ENCODE measurements at regions not wholly inside any gene's neighbourhood (a gene's known extent, or its start where the extent isn't known, plus 50 kb on each side); places are given as distances from the start of the nearest gene placed in this dataset.

- H3K4me3 ChIP-seq (ENCODE audit: low read depth, low read length), result no peak overlapping the region
- H3K9me3 ChIP-seq (ENCODE audit: severe bottlenecking), result no peaks in the 10 kb centered on the region
- no peaks in the 10 kb centered on the region for H3K36me3 ChIP-seq
- no peak for TF ChIP-seq CTCF (IDR thresholded peaks at IDR 0.05; ENCODE audit: low read depth, low read length)
- DNase-seq, result no peak
- no peak overlapping the region for H3K27ac ChIP-seq
- H3K27me3 ChIP-seq (ENCODE audit: insufficient read depth, low read depth, severe bottlenecking), result no peaks in the 10 kb centered on the region
Observed at GRCh38 chr1:240693844-240694243, 81.9 kb upstream of the GREM2 start.

DNA sequence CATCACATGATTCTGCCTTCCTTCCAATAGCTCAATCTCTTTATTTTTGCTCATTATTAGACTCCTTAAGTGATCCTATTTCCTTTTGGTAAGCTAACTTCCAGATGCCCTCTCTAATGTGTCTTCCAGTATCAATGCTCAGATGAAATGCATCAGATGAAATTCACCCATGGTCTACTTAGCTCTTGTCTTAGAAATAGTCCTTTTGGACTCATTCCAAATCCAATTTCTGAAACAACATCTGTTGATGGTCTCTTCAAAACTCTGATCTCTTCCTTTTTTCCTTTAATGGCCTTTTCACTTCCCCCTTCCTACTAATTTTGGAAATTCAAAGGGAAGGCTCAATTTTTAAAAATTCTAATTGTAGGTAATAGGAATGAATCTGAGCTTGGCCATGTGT, 81.1 kb upstream of the GREM2 start:
- Histone ChIP-seq H3K9me3 (ENCODE audit: severe bottlenecking) (no peaks in the 10 kb centered on the region), H3K4me3 (ENCODE audit: low read depth, low read length) (no peak overlapping the region), H3K27me3 (ENCODE audit: insufficient read depth, low read depth, severe bottlenecking) (no peaks in the 10 kb centered on the region), H3K36me3 (no peaks in the 10 kb centered on the region), H3K27ac (no peak overlapping the region)
- no peak for TF ChIP-seq CTCF (IDR thresholded peaks at IDR 0.05; ENCODE audit: low read depth, low read length)
- DNase-seq, result no peak

- no peaks in the 10 kb centered on the region for H3K36me3 ChIP-seq
- peak overlapping the region; percentile 44 for H3K4me3 ChIP-seq (ENCODE audit: low read depth, low read length)
- H3K9me3 ChIP-seq (ENCODE audit: severe bottlenecking), result no peaks in the 10 kb centered on the region
- peak; percentile 79 for DNase-seq
- TF ChIP-seq CTCF (IDR thresholded peaks at IDR 0.05; ENCODE audit: low read depth, low read length), result peak; percentile 97
- H3K27me3 ChIP-seq (ENCODE audit: insufficient read depth, low read depth, severe bottlenecking), result no peaks in the 10 kb centered on the region
- H3K27ac ChIP-seq, result no peak overlapping the region
Observed at GRCh38 chr1:240691909-240692705, 80.2 kb upstream of the GREM2 start.

DNA sequence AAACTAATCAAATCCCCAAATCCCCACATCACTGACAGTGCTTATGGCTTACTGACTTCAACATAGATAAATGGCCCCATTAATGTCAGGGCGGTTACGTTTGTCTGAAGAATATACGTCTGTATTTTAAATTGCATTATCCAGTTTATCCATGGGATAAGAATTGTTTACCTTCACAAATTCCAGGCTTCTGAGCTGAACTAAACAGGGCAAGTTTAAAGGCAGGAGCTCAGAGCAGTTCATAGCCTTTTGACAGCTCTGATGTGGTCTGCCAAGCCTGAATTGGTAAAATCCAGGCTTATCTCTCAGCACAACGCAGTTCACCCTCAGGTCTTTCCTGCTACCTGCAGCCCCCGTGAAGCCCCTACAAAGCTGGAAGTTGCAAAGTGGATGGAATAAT, 79.5 kb upstream of the GREM2 start:
- Histone ChIP-seq H3K36me3 (no peaks in the 10 kb centered on the region), H3K27ac (no peak overlapping the region), H3K27me3 (ENCODE audit: insufficient read depth, low read depth, severe bottlenecking) (no peaks in the 10 kb centered on the region), H3K9me3 (ENCODE audit: severe bottlenecking) (no peaks in the 10 kb centered on the region), H3K4me3 (ENCODE audit: low read depth, low read length) (peak overlapping the region; percentile 44)
- no peak for TF ChIP-seq CTCF (IDR thresholded peaks at IDR 0.05; ENCODE audit: low read depth, low read length)
- DNase-seq, result peak; percentile 33

DNA sequence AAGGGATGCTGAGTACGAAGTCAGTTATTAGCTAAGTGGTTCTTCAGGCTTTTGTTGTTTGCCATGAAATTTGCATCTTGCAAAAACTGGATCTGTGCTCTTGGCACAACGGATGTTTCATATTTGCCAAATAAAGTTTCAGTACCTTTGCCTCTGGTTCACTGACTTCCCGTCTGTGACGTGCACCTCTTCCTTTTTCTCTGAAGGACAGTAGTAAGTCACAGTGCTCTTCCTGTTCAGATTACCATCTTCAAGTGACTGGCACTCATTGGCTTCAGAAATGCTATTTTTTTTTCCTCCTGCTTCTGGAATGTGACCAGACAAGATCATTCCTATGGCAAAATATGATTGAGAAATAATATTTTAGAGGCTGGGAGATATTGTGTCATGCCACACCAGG, 75.9 kb upstream of the GREM2 start:
- Histone ChIP-seq H3K4me3 (ENCODE audit: low read depth, low read length) (no peak overlapping the region), H3K27ac (no peak overlapping the region), H3K36me3 (no peaks in the 10 kb centered on the region), H3K27me3 (ENCODE audit: insufficient read depth, low read depth, severe bottlenecking) (no peaks in the 10 kb centered on the region), H3K9me3 (ENCODE audit: severe bottlenecking) (no peaks in the 10 kb centered on the region)
- no peak for DNase-seq
- TF ChIP-seq CTCF (IDR thresholded peaks at IDR 0.05; ENCODE audit: low read depth, low read length), result no peak

DNA sequence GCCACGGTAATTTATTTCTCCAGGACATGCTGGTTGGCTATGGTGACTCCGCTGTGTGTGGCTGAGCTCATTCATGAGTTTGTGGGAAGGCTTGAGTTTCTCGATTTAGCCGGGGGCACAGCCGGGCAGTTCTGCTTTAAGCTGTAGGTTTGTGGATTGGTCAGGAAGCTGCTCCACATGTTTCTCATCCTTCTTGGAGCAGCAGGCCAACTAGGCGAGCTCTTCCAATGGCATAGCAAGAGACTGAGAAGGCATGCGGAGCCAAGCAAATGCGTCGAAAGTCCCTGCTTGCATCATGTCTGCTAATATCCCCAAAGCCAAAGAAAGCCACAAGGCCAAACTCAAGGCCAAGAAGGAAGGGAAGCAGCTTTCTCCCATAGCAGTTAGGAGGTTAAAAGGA, 71.6 kb upstream of the GREM2 start:
- H3K36me3 ChIP-seq, result no peaks in the 10 kb centered on the region
- no peak for TF ChIP-seq CTCF (IDR thresholded peaks at IDR 0.05; ENCODE audit: low read depth, low read length)
- H3K27ac ChIP-seq, result no peak overlapping the region
- DNase-seq, result no peak
- no peak overlapping the region for H3K4me3 ChIP-seq (ENCODE audit: low read depth, low read length)
- H3K9me3 ChIP-seq (ENCODE audit: severe bottlenecking), result no peaks in the 10 kb centered on the region
- H3K27me3 ChIP-seq (ENCODE audit: insufficient read depth, low read depth, severe bottlenecking), result no peaks in the 10 kb centered on the region

All from WERI-Rb-1 (cell line).